GM18861 (cell line): ENCODE measurements at regions not wholly inside any gene's neighbourhood (a gene's known extent, or its start where the extent isn't known, plus 50 kb on each side); places are given as distances from the start of the nearest gene placed in this dataset.
"Not testable (repeated sequence)": the region's sequence is repeated elsewhere in the genome, so short reads cannot be mapped to it uniquely, and the experiment has no call there.

Experiments used
- ATAC-seq: cut with Tn5 transposase; IDR thresholded peaks from one replicate; pipeline ENCODE4 v1.9.1; 2021; ENCODE audit not compliant: unreplicated experiment

- ATAC-seq: not testable (repeated sequence)
Observed at GRCh38 chr6:153442749-153443148, 311.7 kb upstream of the RGS17 start.

- no peak for ATAC-seq
Observed at GRCh38 chr6:153442096-153442495, 311.0 kb upstream of the RGS17 start.

GRCh38 chr6:153437193-153437592 is 306.1 kb upstream of the RGS17 start:
- ATAC-seq: no peak

GRCh38 chr6:153436351-153436750 is 305.3 kb upstream of the RGS17 start:
- no peak for ATAC-seq

GRCh38 chr6:153435787-153436186 is 304.7 kb upstream of the RGS17 start:
- ATAC-seq: no peak

GRCh38 chr6:153425536-153425935 is 294.5 kb upstream of the RGS17 start:
- ATAC-seq: no peak

GRCh38 chr6:153424719-153425400 is 293.8 kb upstream of the RGS17 start:
- no peak for ATAC-seq

- ATAC-seq: no peak
Observed at GRCh38 chr6:153412519-153412918, 281.4 kb upstream of the RGS17 start.

GRCh38 chr6:153411070-153411648 is 280.1 kb upstream of the RGS17 start:
- ATAC-seq: no peak

GRCh38 chr6:153405931-153406330 is 274.8 kb upstream of the RGS17 start:
- no peak for ATAC-seq

GRCh38 chr6:153401751-153402150 is 270.7 kb upstream of the RGS17 start:
- no peak for ATAC-seq

- no peak for ATAC-seq
Observed at GRCh38 chr6:153392156-153392555, 261.1 kb upstream of the RGS17 start.

- peak; percentile 48 for ATAC-seq
Observed at GRCh38 chr6:153373869-153374268, 242.8 kb upstream of the RGS17 start.

- no peak for ATAC-seq
Observed at GRCh38 chr6:153368131-153368530, 237.0 kb upstream of the RGS17 start.

GRCh38 chr6:153367021-153367420 is 235.9 kb upstream of the RGS17 start:
- no peak for ATAC-seq

GRCh38 chr6:153357391-153357790 is 226.3 kb upstream of the RGS17 start:
- ATAC-seq: no peak

- ATAC-seq: no peak
Observed at GRCh38 chr6:153340568-153340967, 209.5 kb upstream of the RGS17 start.

GRCh38 chr6:153334121-153334520 is 203.0 kb upstream of the RGS17 start:
- ATAC-seq: no peak

GRCh38 chr6:153331221-153331620 is 200.1 kb upstream of the RGS17 start:
- not testable (repeated sequence) for ATAC-seq

GRCh38 chr6:153328194-153328593 is 197.1 kb upstream of the RGS17 start:
- ATAC-seq: no peak

- no peak for ATAC-seq
Observed at GRCh38 chr6:153325661-153326060, 194.6 kb upstream of the RGS17 start.

GRCh38 chr6:153312634-153313033 is 181.6 kb upstream of the RGS17 start:
- no peak for ATAC-seq

GRCh38 chr6:153309651-153310050 is 178.6 kb upstream of the RGS17 start:
- ATAC-seq: no peak
